ENCODE measurements at regions not wholly inside any gene's neighbourhood (a gene's known extent, or its start where the extent isn't known, plus 50 kb on each side); places are given as distances from the start of the nearest gene placed in this dataset.

GRCh38 chr2:226031647-226032501, 632.4 kb downstream of the NYAP2 start:
- H3K27me3 ChIP-seq (ENCODE audit: insufficient read depth, low read depth, severe bottlenecking): no peaks in the 10 kb centered on the region
- H3K27ac ChIP-seq: peak overlapping the region; percentile 77
- no peak for TF ChIP-seq CTCF (IDR thresholded peaks at IDR 0.05; ENCODE audit: low read depth, low read length)
- no peaks in the 10 kb centered on the region for H3K9me3 ChIP-seq (ENCODE audit: severe bottlenecking)
- no peaks in the 10 kb centered on the region for H3K36me3 ChIP-seq
- H3K4me3 ChIP-seq (ENCODE audit: low read depth, low read length): peak overlapping the region; percentile 52
- DNase-seq: no peak

GRCh38 chr2:226030788-226031646, 631.5 kb downstream of the NYAP2 start:
- TF ChIP-seq CTCF (IDR thresholded peaks at IDR 0.05; ENCODE audit: low read depth, low read length): no peak
- peak; percentile 80 for DNase-seq
- peak overlapping the region; percentile 52 for H3K4me3 ChIP-seq (ENCODE audit: low read depth, low read length)
- peak overlapping the region; percentile 77 for H3K27ac ChIP-seq
- H3K9me3 ChIP-seq (ENCODE audit: severe bottlenecking): no peaks in the 10 kb centered on the region
- no peaks in the 10 kb centered on the region for H3K27me3 ChIP-seq (ENCODE audit: insufficient read depth, low read depth, severe bottlenecking)
- H3K36me3 ChIP-seq: no peaks in the 10 kb centered on the region

GRCh38 chr2:226030369-226030768, 630.9 kb downstream of the NYAP2 start:
- Histone ChIP-seq H3K27ac (peak overlapping the region; percentile 77), H3K9me3 (ENCODE audit: severe bottlenecking) (no peaks in the 10 kb centered on the region), H3K4me3 (ENCODE audit: low read depth, low read length) (peak overlapping the region; percentile 52), H3K27me3 (ENCODE audit: insufficient read depth, low read depth, severe bottlenecking) (no peaks in the 10 kb centered on the region), H3K36me3 (no peaks in the 10 kb centered on the region)
- no peak for TF ChIP-seq CTCF (IDR thresholded peaks at IDR 0.05; ENCODE audit: low read depth, low read length)
- no peak for DNase-seq

GRCh38 chr2:226023946-226024345, 624.4 kb downstream of the NYAP2 start:
- Histone ChIP-seq H3K27me3 (ENCODE audit: insufficient read depth, low read depth, severe bottlenecking) (no peaks in the 10 kb centered on the region), H3K27ac (no peak overlapping the region), H3K4me3 (ENCODE audit: low read depth, low read length) (no peak overlapping the region), H3K36me3 (no peaks in the 10 kb centered on the region), H3K9me3 (ENCODE audit: severe bottlenecking) (no peaks in the 10 kb centered on the region)
- DNase-seq: no peak
- TF ChIP-seq CTCF (IDR thresholded peaks at IDR 0.05; ENCODE audit: low read depth, low read length): no peak

GRCh38 chr2:226023383-226023782, 623.9 kb downstream of the NYAP2 start:
- Histone ChIP-seq H3K27ac (no peak overlapping the region), H3K27me3 (ENCODE audit: insufficient read depth, low read depth, severe bottlenecking) (no peaks in the 10 kb centered on the region), H3K9me3 (ENCODE audit: severe bottlenecking) (no peaks in the 10 kb centered on the region), H3K36me3 (no peaks in the 10 kb centered on the region), H3K4me3 (ENCODE audit: low read depth, low read length) (no peak overlapping the region)
- DNase-seq: peak; percentile 27
- TF ChIP-seq CTCF (IDR thresholded peaks at IDR 0.05; ENCODE audit: low read depth, low read length): 0 out of 2 replicates have a peak, but pooled peaks have one; percentile 12

Data from WERI-Rb-1 (cell line).